Neuron (in vitro differentiated cells): ENCODE measurements at regions not wholly inside any gene's neighbourhood (a gene's known extent, or its start where the extent isn't known, plus 50 kb on each side); places are given as distances from the start of the nearest gene placed in this dataset.

Experiments
- H2AFZ ChIP-seq: one replicate; pipeline ENCODE4 v1.6.1; 2013; ENCODE audit warnings: low read depth, mild to moderate bottlenecking, inconsistent platforms, low read length, moderate library complexity
- H3K27me3 ChIP-seq: one replicate; pipeline ENCODE4 v1.6.1; 2013; ENCODE audit warnings: low read length; ENCODE audit not compliant: insufficient read depth
- H3K36me3 ChIP-seq: one replicate; pipeline ENCODE4 v1.6.1; 2013; ENCODE audit warnings: low read length; ENCODE audit not compliant: insufficient read depth
- H3K4me1 ChIP-seq: one replicate; pipeline ENCODE4 v1.6.1; 2013; ENCODE audit warnings: low read length; ENCODE audit not compliant: insufficient read depth
- H3K4me3 ChIP-seq: 2 replicates; pipeline ENCODE4 v1.5.1; 2013; ENCODE audit warnings: mild to moderate bottlenecking, low read length, moderate library complexity
- H3K9me3 ChIP-seq: one replicate; pipeline ENCODE4 v1.6.1; 2013; ENCODE audit warnings: low read length

DNA sequence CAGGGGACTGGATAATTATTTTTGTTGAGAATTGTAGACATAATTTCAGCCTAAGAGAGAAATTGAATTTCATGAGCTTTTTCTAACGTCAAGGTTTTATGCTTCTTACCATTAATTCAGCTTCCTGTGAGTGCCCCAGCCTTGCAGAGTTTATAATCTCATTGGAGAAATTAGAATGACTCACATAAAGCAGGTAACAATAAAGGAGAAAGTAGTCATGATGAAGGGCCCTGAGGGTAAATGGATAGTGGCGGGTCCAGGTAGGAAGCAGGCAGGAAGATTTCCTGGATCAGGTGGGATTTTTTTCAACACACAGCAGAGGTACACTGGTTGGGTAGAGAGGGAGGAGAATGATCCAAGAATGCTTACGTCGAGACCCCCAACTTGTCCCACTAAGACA lies 311.4 kb downstream of the BARHL2 start:
- no peaks in the 10 kb centered on the region for H3K9me3 ChIP-seq
- no peak overlapping the region for H3K4me3 ChIP-seq
- no peaks in the 10 kb centered on the region for H3K36me3 ChIP-seq
- H3K27me3 ChIP-seq, result no peaks in the 10 kb centered on the region
- H3K4me1 ChIP-seq, result peaks cover 11% of the 10 kb centered on the region
- H2AFZ ChIP-seq, result no peak overlapping the region

- Histone ChIP-seq H2AFZ (no peak overlapping the region), H3K4me1 (peaks cover 11% of the 10 kb centered on the region), H3K9me3 (no peaks in the 10 kb centered on the region), H3K36me3 (no peaks in the 10 kb centered on the region), H3K4me3 (no peak overlapping the region), H3K27me3 (no peaks in the 10 kb centered on the region)
Observed at GRCh38 chr1:90402893-90403849, 313.9 kb downstream of the BARHL2 start.

DNA sequence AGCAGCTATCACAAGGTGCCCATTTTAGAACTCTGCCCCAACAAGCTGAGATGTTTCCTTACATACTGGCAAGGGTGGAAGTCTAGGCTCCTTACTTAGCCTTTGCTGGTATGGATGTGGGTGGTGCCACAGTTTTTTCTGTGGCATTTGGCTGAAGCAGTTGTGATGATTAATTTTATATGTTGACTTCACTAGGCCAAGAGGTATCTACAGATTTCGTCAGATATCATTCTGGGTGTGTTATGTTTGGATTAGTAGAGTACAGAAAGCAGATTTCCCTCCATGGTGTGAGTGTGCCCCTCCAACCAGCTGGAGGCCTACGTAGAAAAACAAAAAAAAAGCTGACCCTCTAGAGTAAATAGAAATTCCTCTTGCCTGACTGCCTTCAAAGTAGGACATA lies 317.0 kb downstream of the BARHL2 start:
- H3K9me3 ChIP-seq, result no peaks in the 10 kb centered on the region

GRCh38 chr1:90396917-90397316 lies 320.2 kb downstream of the BARHL2 start:
- H3K27me3 ChIP-seq, result no peaks in the 10 kb centered on the region
- H3K36me3 ChIP-seq, result no peaks in the 10 kb centered on the region
- H2AFZ ChIP-seq, result no peak overlapping the region
- H3K4me3 ChIP-seq, result no peak overlapping the region
- no peaks in the 10 kb centered on the region for H3K4me1 ChIP-seq
- H3K9me3 ChIP-seq, result no peaks in the 10 kb centered on the region

More for the DNA sequence above, 317.0 kb downstream of the BARHL2 start:
- no peak overlapping the region for H2AFZ ChIP-seq
- peaks cover 11% of the 10 kb centered on the region for H3K4me1 ChIP-seq
- no peaks in the 10 kb centered on the region for H3K36me3 ChIP-seq
- no peak overlapping the region for H3K4me3 ChIP-seq
- no peaks in the 10 kb centered on the region for H3K27me3 ChIP-seq

GRCh38 chr1:90394247-90394646 lies 322.9 kb downstream of the BARHL2 start:
- Histone ChIP-seq H3K27me3 (no peaks in the 10 kb centered on the region), H3K4me3 (no peak overlapping the region), H2AFZ (no peak overlapping the region), H3K9me3 (no peaks in the 10 kb centered on the region), H3K4me1 (peaks cover 3% of the 10 kb centered on the region), H3K36me3 (no peaks in the 10 kb centered on the region)

- no peaks in the 10 kb centered on the region for H3K27me3 ChIP-seq
- no peak overlapping the region for H3K4me3 ChIP-seq
- no peaks in the 10 kb centered on the region for H3K36me3 ChIP-seq
- H3K4me1 ChIP-seq, result peaks cover 3% of the 10 kb centered on the region
- no peaks in the 10 kb centered on the region for H3K9me3 ChIP-seq
- no peak overlapping the region for H2AFZ ChIP-seq
Observed at GRCh38 chr1:90393025-90393424, 324.1 kb downstream of the BARHL2 start.

DNA sequence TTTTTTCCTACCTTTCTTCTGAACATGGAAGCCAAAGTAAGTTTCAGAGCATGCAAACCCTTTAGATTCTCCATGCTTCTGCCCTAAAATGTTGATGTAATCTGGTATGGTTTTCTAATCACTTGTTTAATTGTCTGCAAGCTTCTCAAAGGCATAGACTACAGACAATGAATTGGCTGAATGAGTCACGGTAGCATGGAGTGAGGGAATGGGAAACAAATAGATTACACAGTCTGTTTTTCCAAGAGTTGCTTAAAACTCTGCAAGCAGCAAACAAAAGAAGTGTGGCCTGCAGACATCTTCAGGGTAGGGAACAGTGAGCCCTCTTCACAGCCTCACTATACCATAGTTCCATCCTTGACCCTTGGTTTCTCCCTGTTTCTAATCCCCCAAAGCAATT lies 326.0 kb downstream of the BARHL2 start:
- H2AFZ ChIP-seq, result no peak overlapping the region
- H3K4me1 ChIP-seq, result peaks cover 9% of the 10 kb centered on the region
- no peaks in the 10 kb centered on the region for H3K36me3 ChIP-seq

DNA sequence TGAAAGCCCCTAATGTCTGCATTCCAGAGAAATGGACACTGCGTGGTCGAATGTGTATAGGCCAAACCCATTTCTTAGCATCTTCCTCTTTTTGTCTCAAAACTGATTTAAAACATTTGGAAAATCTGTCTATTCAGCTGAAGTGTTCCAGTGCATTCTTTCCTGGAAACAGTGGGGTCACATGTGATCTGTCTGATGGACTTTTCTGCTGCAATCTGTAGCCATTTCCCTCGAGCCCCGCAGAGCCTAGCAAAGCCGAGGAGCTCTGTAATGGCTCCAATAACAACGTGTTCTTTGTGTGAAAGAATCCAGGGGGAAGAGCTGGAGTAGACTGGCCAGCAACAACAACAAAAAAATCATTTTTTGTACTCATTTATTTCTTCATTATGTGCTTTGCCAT lies 329.3 kb downstream of the BARHL2 start:
- Histone ChIP-seq H3K4me1 (peaks cover 9% of the 10 kb centered on the region), H2AFZ (peak overlapping the region; percentile 92), H3K9me3 (no peaks in the 10 kb centered on the region), H3K36me3 (no peaks in the 10 kb centered on the region), H3K4me3 (no peak overlapping the region), H3K27me3 (no peaks in the 10 kb centered on the region)

More for the DNA sequence above, 326.0 kb downstream of the BARHL2 start:
- Histone ChIP-seq H3K27me3 (no peaks in the 10 kb centered on the region), H3K9me3 (no peaks in the 10 kb centered on the region), H3K4me3 (no peak overlapping the region)

DNA sequence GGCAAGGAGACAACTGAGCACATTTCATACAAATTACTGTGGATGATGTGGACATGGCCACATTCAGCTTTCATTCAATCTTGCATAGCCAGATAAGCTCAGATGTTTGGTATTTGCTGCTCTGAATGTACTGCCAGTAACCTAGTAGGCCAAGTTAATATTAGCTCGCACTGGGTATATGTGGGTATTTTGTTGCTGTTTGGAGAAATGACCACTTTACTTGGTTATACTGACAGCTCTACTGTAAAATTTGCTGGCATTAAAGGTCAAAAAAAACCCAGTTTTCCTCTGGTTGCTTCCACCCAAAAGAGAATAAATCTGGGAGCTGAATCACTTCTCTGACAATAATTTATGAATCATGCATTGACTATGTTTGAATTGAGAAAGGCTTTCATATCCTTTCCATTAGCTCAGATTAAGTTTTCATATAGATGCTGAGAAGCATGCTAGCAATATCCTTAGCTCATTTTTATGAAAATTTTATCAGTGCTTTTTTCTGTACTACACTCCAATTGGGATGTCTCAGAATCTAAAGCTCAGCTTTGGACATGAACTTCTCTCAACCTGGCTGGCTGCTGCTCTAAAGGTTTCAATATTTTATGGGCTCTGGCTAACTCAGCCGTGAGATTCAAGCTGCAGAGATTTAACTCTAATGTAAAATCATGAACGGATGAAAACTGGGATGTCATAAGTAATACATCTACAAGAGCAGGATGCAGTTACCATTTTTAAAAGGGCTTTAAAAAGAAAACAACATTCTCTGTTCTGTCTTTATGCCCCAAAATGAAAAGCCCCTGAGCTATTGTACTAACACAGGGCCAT lies 330.0 kb downstream of the BARHL2 start:
- Histone ChIP-seq H3K9me3 (no peaks in the 10 kb centered on the region), H3K36me3 (no peaks in the 10 kb centered on the region), H3K4me3 (no peak overlapping the region), H2AFZ (peak overlapping the region; percentile 92), H3K27me3 (no peaks in the 10 kb centered on the region), H3K4me1 (peaks cover 9% of the 10 kb centered on the region)

- H3K27me3 ChIP-seq, result no peaks in the 10 kb centered on the region
- H3K9me3 ChIP-seq, result no peaks in the 10 kb centered on the region
- peaks cover 6% of the 10 kb centered on the region for H3K4me1 ChIP-seq
- no peak overlapping the region for H3K4me3 ChIP-seq
- H3K36me3 ChIP-seq, result no peaks in the 10 kb centered on the region
- H2AFZ ChIP-seq, result no peak overlapping the region
Observed at GRCh38 chr1:90384193-90384592, 332.9 kb downstream of the BARHL2 start.

- no peaks in the 10 kb centered on the region for H3K27me3 ChIP-seq
- no peak overlapping the region for H2AFZ ChIP-seq
- H3K36me3 ChIP-seq, result no peaks in the 10 kb centered on the region
- no peaks in the 10 kb centered on the region for H3K4me1 ChIP-seq
- no peak overlapping the region for H3K4me3 ChIP-seq
- no peaks in the 10 kb centered on the region for H3K9me3 ChIP-seq
Observed at GRCh38 chr1:90382161-90382560, 334.9 kb downstream of the BARHL2 start.

DNA sequence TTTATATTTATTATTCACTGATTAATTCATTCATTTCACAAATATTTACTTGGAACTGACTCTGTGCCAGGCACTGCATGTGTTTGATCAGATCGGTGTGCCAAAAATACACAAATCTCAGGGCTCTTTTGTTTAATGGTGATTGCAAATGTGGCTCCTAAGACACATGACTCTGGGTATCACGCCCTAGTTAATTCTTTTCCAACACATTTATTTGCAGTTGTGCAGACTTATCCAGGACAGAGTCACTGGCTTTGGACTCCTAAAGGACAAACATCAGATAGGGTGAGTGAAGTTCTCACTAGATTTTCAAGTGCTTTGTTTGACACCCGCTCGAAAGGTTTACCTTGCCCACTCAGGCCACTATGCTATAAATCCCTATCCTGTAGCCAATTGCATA lies 335.5 kb downstream of the BARHL2 start:
- H3K4me1 ChIP-seq, result no peaks in the 10 kb centered on the region
- H2AFZ ChIP-seq, result no peak overlapping the region
- no peaks in the 10 kb centered on the region for H3K27me3 ChIP-seq
- H3K36me3 ChIP-seq, result no peaks in the 10 kb centered on the region
- no peak overlapping the region for H3K4me3 ChIP-seq
- no peaks in the 10 kb centered on the region for H3K9me3 ChIP-seq

DNA sequence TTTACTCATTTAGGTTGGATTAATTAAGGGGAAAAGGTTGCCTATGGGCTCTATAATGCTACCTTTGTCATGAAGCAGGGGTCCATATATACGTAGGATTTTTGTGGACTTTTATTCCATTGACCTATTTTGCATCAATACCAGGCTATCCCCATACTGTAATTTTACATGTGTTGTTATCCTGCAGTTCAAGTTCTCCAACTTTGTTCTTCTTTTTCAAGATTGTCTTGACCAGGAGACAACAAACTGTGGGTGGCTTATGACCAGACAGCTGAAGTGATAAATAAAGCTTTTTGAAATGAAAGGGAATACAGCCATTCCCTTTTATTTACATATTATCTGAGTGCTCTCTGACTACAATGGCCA lies 345.7 kb downstream of the BARHL2 start:
- no peaks in the 10 kb centered on the region for H3K27me3 ChIP-seq
- H3K9me3 ChIP-seq, result no peaks in the 10 kb centered on the region
- no peaks in the 10 kb centered on the region for H3K4me1 ChIP-seq
- H3K36me3 ChIP-seq, result no peaks in the 10 kb centered on the region
- H2AFZ ChIP-seq, result no peak overlapping the region
- H3K4me3 ChIP-seq, result no peak overlapping the region
